ENCODE measurements at regions not wholly inside any gene's neighbourhood (a gene's known extent, or its start where the extent isn't known, plus 50 kb on each side); places are given as distances from the start of the nearest gene placed in this dataset.
A peak's percentile ranks its signal among the peaks of the same experiment; 100 is the strongest.

GRCh38 chr14:61847861-61848260, 85.6 kb downstream of the SNAPC1 start:
- DNase-seq: no peak

GRCh38 chr14:61854898-61855297, 92.7 kb downstream of the SNAPC1 start:
- DNase-seq: no peak

- DNase-seq: peak; percentile 6
Observed at GRCh38 chr14:61860294-61860918, 98.2 kb downstream of the SNAPC1 start.

- DNase-seq: no peak
Observed at GRCh38 chr14:61861320-61861865, 99.2 kb downstream of the SNAPC1 start.

GRCh38 chr14:61864329-61864898, 102.2 kb downstream of the SNAPC1 start:
- no peak for DNase-seq

GRCh38 chr14:61866932-61867920, 105.0 kb downstream of the SNAPC1 start:
- no peak for DNase-seq

- DNase-seq: no peak
Observed at GRCh38 chr14:61868846-61869245, 106.6 kb downstream of the SNAPC1 start.

- DNase-seq: no peak
Observed at GRCh38 chr14:61870163-61870562, 107.9 kb downstream of the SNAPC1 start.

GRCh38 chr14:61872452-61872851, 110.2 kb downstream of the SNAPC1 start:
- no peak for DNase-seq

GRCh38 chr14:61875483-61875882, 113.3 kb downstream of the SNAPC1 start:
- DNase-seq: no peak

GRCh38 chr14:61876362-61877034, 114.3 kb downstream of the SNAPC1 start:
- no peak for DNase-seq

GRCh38 chr14:61877035-61877390, 114.8 kb downstream of the SNAPC1 start:
- DNase-seq: no peak

- no peak for DNase-seq
Observed at GRCh38 chr14:61877768-61878167, 115.5 kb downstream of the SNAPC1 start.

- DNase-seq: no peak
Observed at GRCh38 chr14:61878931-61879330, 116.7 kb downstream of the SNAPC1 start.

GRCh38 chr14:61881046-61881445, 118.8 kb downstream of the SNAPC1 start:
- DNase-seq: no peak

- DNase-seq: no peak
Observed at GRCh38 chr14:61884711-61885110, 122.5 kb downstream of the SNAPC1 start.

GRCh38 chr14:61885203-61885961, 123.2 kb downstream of the SNAPC1 start:
- no peak for DNase-seq

GRCh38 chr14:61887628-61888027, 125.4 kb downstream of the SNAPC1 start:
- DNase-seq: no peak

- no peak for DNase-seq
Observed at GRCh38 chr14:61889914-61890351, 127.7 kb downstream of the SNAPC1 start.

GRCh38 chr14:61891170-61891569, 128.9 kb downstream of the SNAPC1 start:
- no peak for DNase-seq

GRCh38 chr14:61891810-61892209, 129.6 kb downstream of the SNAPC1 start:
- no peak for DNase-seq

- no peak for DNase-seq
Observed at GRCh38 chr14:61893371-61893940, 131.2 kb downstream of the SNAPC1 start.

Data from amniotic stem cell (primary cell).